ENCODE measurements at regions not wholly inside any gene's neighbourhood (a gene's known extent, or its start where the extent isn't known, plus 50 kb on each side); places are given as distances from the start of the nearest gene placed in this dataset.

DNA sequence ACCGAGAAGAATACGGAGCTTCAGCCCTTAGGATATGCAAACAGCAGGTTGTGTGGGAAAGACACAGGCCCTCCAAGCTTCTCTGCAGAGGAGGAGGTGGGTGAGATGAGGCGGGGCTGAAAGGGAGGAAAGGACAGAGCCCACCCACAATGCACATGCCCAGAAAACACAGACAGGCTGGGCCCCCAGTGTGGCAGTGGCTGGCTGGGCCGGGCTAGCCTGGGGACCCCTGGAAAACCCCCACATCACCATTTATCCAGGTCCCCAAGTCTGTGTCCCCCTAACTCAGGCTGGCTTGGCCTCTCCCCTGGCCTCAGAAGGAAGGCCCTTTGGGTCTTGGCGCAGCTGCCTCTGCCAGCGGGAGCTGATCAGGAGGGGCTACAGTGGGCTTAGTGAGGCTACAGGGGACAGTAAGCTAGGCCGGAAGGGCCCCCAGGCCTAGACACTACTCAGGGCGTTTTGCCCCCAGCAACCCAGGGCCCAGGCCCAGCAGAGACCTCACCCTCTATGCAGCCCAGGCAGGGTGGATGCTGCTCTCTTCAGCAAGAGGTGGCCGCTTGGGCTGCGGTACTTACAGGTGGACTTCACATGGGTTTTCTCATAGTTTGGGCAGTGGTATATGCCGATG lies 119.5 kb downstream of the TUBA3C start:
- TF ChIP-seq EZH2 (IDR thresholded peaks at IDR 0.05) = no peak
- no peak for TF ChIP-seq POLR2AphosphoS5 (IDR thresholded peaks at IDR 0.05; ENCODE audit: borderline replicate concordance, low read depth, low read length)

Data from SK-N-MC (cell line).